Endothelial cell of umbilical vein (primary cell): ENCODE measurements at regions not wholly inside any gene's neighbourhood (a gene's known extent, or its start where the extent isn't known, plus 50 kb on each side); places are given as distances from the start of the nearest gene placed in this dataset.

Experiments
- CTCF ChIP-seq, 2 donors: IDR thresholded peaks; 1 replicate in 1 of 2; 2 replicates in 1 of 2; pipeline ENCODE4 v1.5.1; 2011; ENCODE audit warnings: low read length in 2 of 2, mild to moderate bottlenecking in 2 of 2, moderate library complexity in 2 of 2, control low read depth in 1 of 2, inconsistent platforms in 1 of 2, low read depth in 1 of 2; ENCODE audit not compliant: insufficient read depth in 1 of 2; ENCODE audit errors: extremely low read depth in 1 of 2
- POLR2AphosphoS5 ChIP-seq: IDR thresholded peaks from 2 replicates; pipeline ENCODE4 v1.6.1; 2012; ENCODE audit warnings: low read depth, mild to moderate bottlenecking, control low read depth, low read length, moderate library complexity; ENCODE audit not compliant: insufficient read depth

GRCh38 chr2:16187482-16187817 is 247.1 kb downstream of the MYCN start:
- no peak for TF ChIP-seq POLR2AphosphoS5
- no peak for TF ChIP-seq CTCF (IDR thresholded peaks at IDR 0.05; ENCODE audit: extremely low read depth in 1 of 2, insufficient read depth in 1 of 2, low read depth in 1 of 2, low read length in 2 of 2)
